Neuronal stem cell (in vitro differentiated cells): ENCODE measurements at regions not wholly inside any gene's neighbourhood (a gene's known extent, or its start where the extent isn't known, plus 50 kb on each side); places are given as distances from the start of the nearest gene placed in this dataset.

ENCODE experiments used
- DNase-seq: peaks from one replicate; pipeline ENCODE4 v3.0.0-alpha.2; 2013; ENCODE audit warnings: low spot score
- H2AFZ ChIP-seq: one replicate; pipeline ENCODE4 v1.6.1; 2013; ENCODE audit warnings: mild to moderate bottlenecking, low read length, inconsistent platforms
- H2AK5ac ChIP-seq: 2 replicates; pipeline ENCODE4 v1.6.1; 2013; ENCODE audit warnings: low read depth, mild to moderate bottlenecking, inconsistent platforms, low read length, moderate library complexity, mixed read lengths
- H2BK120ac ChIP-seq: 2 replicates; pipeline ENCODE4 v1.6.1; 2013; ENCODE audit warnings: low read depth, mild to moderate bottlenecking, inconsistent platforms, low read length, moderate library complexity, mixed read lengths
- H2BK12ac ChIP-seq: one replicate; pipeline ENCODE4 v1.6.1; 2013; ENCODE audit warnings: low read length, inconsistent platforms
- H2BK15ac ChIP-seq: 2 replicates; pipeline ENCODE4 v1.6.1; 2013; ENCODE audit warnings: mild to moderate bottlenecking, low read length, inconsistent platforms, mixed read lengths
- H2BK5ac ChIP-seq: one replicate; pipeline ENCODE4 v1.6.1; 2013; ENCODE audit warnings: inconsistent platforms, mild to moderate bottlenecking, low read length, moderate library complexity
- H3K14ac ChIP-seq: one replicate; pipeline ENCODE4 v1.6.1; 2013; ENCODE audit warnings: low read length, inconsistent platforms
- H3K18ac ChIP-seq: 2 replicates; pipeline ENCODE4 v1.6.1; 2013; ENCODE audit warnings: low read length, inconsistent platforms
- H3K23ac ChIP-seq: 2 replicates; pipeline ENCODE4 v1.6.1; 2013; ENCODE audit warnings: low read depth, mild to moderate bottlenecking, mixed read lengths, low read length, inconsistent platforms; ENCODE audit not compliant: poor library complexity
- H3K27ac ChIP-seq: replicated peaks from 3 replicates; pipeline ENCODE4 v1.5.1; 2013; ENCODE audit warnings: low read length, inconsistent platforms
- H3K27me3 ChIP-seq, 3 experiments: 2 replicates each; pipeline ENCODE4 v1.6.1; 2013; ENCODE audit warnings: low read length in 3 of 3, mild to moderate bottlenecking in 2 of 3, inconsistent platforms in 1 of 3, low read depth in 1 of 3, mixed read lengths in 1 of 3, moderate library complexity in 1 of 3; ENCODE audit not compliant: control insufficient read depth in 3 of 3, insufficient read depth in 3 of 3
- H3K36me3 ChIP-seq, 2 donors: replicated peaks in 1 of 2; 2 replicates each; pipeline ENCODE4 v1.6.1; 2013; ENCODE audit warnings: low read length in 2 of 2; ENCODE audit not compliant: control insufficient read depth in 2 of 2, insufficient read depth in 2 of 2
- H3K4ac ChIP-seq: 2 replicates; pipeline ENCODE4 v1.6.1; 2013; ENCODE audit warnings: inconsistent platforms, mild to moderate bottlenecking, low read length, moderate library complexity
- H3K4me1 ChIP-seq, 2 donors: 1 replicate in 1 of 2; 2 replicates in 1 of 2; pipeline ENCODE4 v1.6.1; 2013; ENCODE audit warnings: low read length in 2 of 2, low read depth in 1 of 2; ENCODE audit not compliant: control insufficient read depth in 2 of 2, insufficient read depth in 1 of 2
- H3K4me2 ChIP-seq: one replicate; pipeline ENCODE4 v1.6.1; 2013; ENCODE audit warnings: mild to moderate bottlenecking, low read length, inconsistent platforms; ENCODE audit not compliant: insufficient read depth, poor library complexity, severe bottlenecking
- H3K4me3 ChIP-seq, 2 donors: 2 replicates each; pipeline ENCODE4 v1.5.1; 2013; ENCODE audit warnings: low read length in 2 of 2, mild to moderate bottlenecking in 2 of 2, inconsistent platforms in 1 of 2, moderate library complexity in 1 of 2
- H3K79me1 ChIP-seq: one replicate; pipeline ENCODE4 v1.6.1; 2013; ENCODE audit warnings: low read depth, mild to moderate bottlenecking, inconsistent platforms, low read length, moderate library complexity
- H3K9ac ChIP-seq: one replicate; pipeline ENCODE4 v1.6.1; 2013; ENCODE audit warnings: mild to moderate bottlenecking, low read depth, low read length, inconsistent platforms; ENCODE audit not compliant: poor library complexity
- H3K9me3 ChIP-seq, 2 donors: replicated peaks in 1 of 2; 2 replicates each; pipeline versions ENCODE3 to v1.6.1; 2013; ENCODE audit warnings: low read length in 2 of 2, mild to moderate bottlenecking in 2 of 2, inconsistent platforms in 1 of 2, low read depth in 1 of 2, mixed read lengths in 1 of 2, moderate library complexity in 1 of 2; ENCODE audit not compliant: control insufficient read depth in 2 of 2, insufficient read depth in 1 of 2
- H4K8ac ChIP-seq: one replicate; pipeline ENCODE4 v1.6.1; 2013; ENCODE audit warnings: low read depth, mild to moderate bottlenecking, inconsistent platforms, low read length, moderate library complexity
- H4K91ac ChIP-seq: one replicate; pipeline ENCODE4 v1.6.1; 2013; ENCODE audit warnings: low read length, low read depth, mild to moderate bottlenecking, inconsistent platforms; ENCODE audit not compliant: poor library complexity
- WGBS, 2 donors: extraction: QIAGEN DNeasy Blood & Tissue Kit; methylation state at CpG; one replicate each; pipeline ENCODE4 v1.1.7; 2013; ENCODE audit warnings: missing lambda C conversion rate in 2 of 2, mixed read lengths in 1 of 2; ENCODE audit not compliant: insufficient read length in 2 of 2, insufficient replicate concordance in 1 of 2; ENCODE audit errors: extremely low coverage in 2 of 2; 5-methylcytosine and 5-hydroxymethylcytosine counted together

GRCh38 chr2:2562867-2563266, 231.8 kb upstream of the MYT1L start:
- WGBS, 2 donors, result no CpG with 5 or more reads among the region's 5 CpGs
- Histone ChIP-seq H3K23ac (no peak overlapping the region), H3K4me3 (no peak overlapping the region), H3K27me3 (no peaks in the 10 kb centered on the region), H2AFZ (no peak overlapping the region), H3K4me2 (no peak overlapping the region), H2BK12ac (no peak overlapping the region), H3K36me3 (no peaks in the 10 kb centered on the region), H3K27ac (no peak overlapping the region), H3K9me3 (no peaks in the 10 kb centered on the region), H3K79me1 (no peaks in the 10 kb centered on the region), H2BK15ac (no peak overlapping the region), H2AK5ac (no peak overlapping the region), H3K14ac (no peak overlapping the region), H3K4me1 (no peaks in the 10 kb centered on the region), H4K91ac (no peak overlapping the region), H3K18ac (no peak overlapping the region), H2BK120ac (no peak overlapping the region), H3K9ac (no peak overlapping the region), H4K8ac (no peak overlapping the region), H2BK5ac (no peak overlapping the region), H3K4ac (no peak overlapping the region)
- no peak for DNase-seq

GRCh38 chr2:2561346-2562095, 230.4 kb upstream of the MYT1L start:
- Histone ChIP-seq H2BK12ac (no peak overlapping the region), H2AK5ac (no peak overlapping the region), H3K4me2 (no peak overlapping the region), H3K4ac (no peak overlapping the region), H2BK5ac (no peak overlapping the region), H3K36me3 (no peaks in the 10 kb centered on the region), H2BK120ac (no peak overlapping the region), H3K4me3 (no peak overlapping the region), H3K18ac (no peak overlapping the region), H3K27me3 (no peaks in the 10 kb centered on the region), H3K4me1 (no peaks in the 10 kb centered on the region), H4K8ac (no peak overlapping the region), H3K9ac (no peak overlapping the region), H3K9me3 (no peaks in the 10 kb centered on the region), H3K23ac (no peak overlapping the region), H3K79me1 (no peaks in the 10 kb centered on the region), H2BK15ac (no peak overlapping the region), H4K91ac (no peak overlapping the region), H2AFZ (no peak overlapping the region), H3K27ac (no peak overlapping the region), H3K14ac (no peak overlapping the region)
- WGBS, 2 donors, result no CpG with 5 or more reads among the region's 14 CpGs
- DNase-seq, result no peak

GRCh38 chr2:2560374-2561015, 229.4 kb upstream of the MYT1L start:
- Histone ChIP-seq H2BK15ac (no peak overlapping the region), H3K4me2 (no peak overlapping the region), H3K27me3 (no peaks in the 10 kb centered on the region), H2AK5ac (no peak overlapping the region), H3K27ac (no peak overlapping the region), H3K9ac (no peak overlapping the region), H3K18ac (no peak overlapping the region), H3K79me1 (no peaks in the 10 kb centered on the region), H3K36me3 (no peaks in the 10 kb centered on the region), H2AFZ (no peak overlapping the region), H2BK5ac (no peak overlapping the region), H3K4ac (no peak overlapping the region), H3K14ac (no peak overlapping the region), H3K9me3 (no peaks in the 10 kb centered on the region), H4K8ac (no peak overlapping the region), H2BK12ac (no peak overlapping the region), H2BK120ac (no peak overlapping the region), H3K23ac (no peak overlapping the region), H4K91ac (no peak overlapping the region), H3K4me1 (no peaks in the 10 kb centered on the region), H3K4me3 (no peak overlapping the region)
- WGBS, 2 donors, result no CpG with 5 or more reads among the region's 16 CpGs
- no peak for DNase-seq

- no peaks in the 10 kb centered on the region for H3K36me3 ChIP-seq
- H3K4me3 ChIP-seq, result no peak overlapping the region
- H3K27me3 ChIP-seq, result no peaks in the 10 kb centered on the region
- H2BK120ac ChIP-seq, result no peak overlapping the region
- H3K9ac ChIP-seq, result no peak overlapping the region
- no peak overlapping the region for H3K27ac ChIP-seq
- no peak overlapping the region for H2BK15ac ChIP-seq
- no peak overlapping the region for H2AFZ ChIP-seq
- H2AK5ac ChIP-seq, result no peak overlapping the region
- H4K8ac ChIP-seq, result no peak overlapping the region
- H3K14ac ChIP-seq, result no peak overlapping the region
- no peak overlapping the region for H3K4ac ChIP-seq
- H3K23ac ChIP-seq, result no peak overlapping the region
- no peak overlapping the region for H4K91ac ChIP-seq
- H3K79me1 ChIP-seq, result no peaks in the 10 kb centered on the region
- H2BK12ac ChIP-seq, result no peak overlapping the region
- H3K4me2 ChIP-seq, result no peak overlapping the region
- WGBS, 2 donors, result no CpG with 5 or more reads among the region's 9 CpGs
- no peak for DNase-seq
- H3K9me3 ChIP-seq, result no peaks in the 10 kb centered on the region
- H2BK5ac ChIP-seq, result no peak overlapping the region
- H3K4me1 ChIP-seq, result no peaks in the 10 kb centered on the region
- no peak overlapping the region for H3K18ac ChIP-seq
Measured at GRCh38 chr2:2558476-2558875, 227.4 kb upstream of the MYT1L start.
